ENCODE measurements at regions not wholly inside any gene's neighbourhood (a gene's known extent, or its start where the extent isn't known, plus 50 kb on each side); places are given as distances from the start of the nearest gene placed in this dataset.

DNA sequence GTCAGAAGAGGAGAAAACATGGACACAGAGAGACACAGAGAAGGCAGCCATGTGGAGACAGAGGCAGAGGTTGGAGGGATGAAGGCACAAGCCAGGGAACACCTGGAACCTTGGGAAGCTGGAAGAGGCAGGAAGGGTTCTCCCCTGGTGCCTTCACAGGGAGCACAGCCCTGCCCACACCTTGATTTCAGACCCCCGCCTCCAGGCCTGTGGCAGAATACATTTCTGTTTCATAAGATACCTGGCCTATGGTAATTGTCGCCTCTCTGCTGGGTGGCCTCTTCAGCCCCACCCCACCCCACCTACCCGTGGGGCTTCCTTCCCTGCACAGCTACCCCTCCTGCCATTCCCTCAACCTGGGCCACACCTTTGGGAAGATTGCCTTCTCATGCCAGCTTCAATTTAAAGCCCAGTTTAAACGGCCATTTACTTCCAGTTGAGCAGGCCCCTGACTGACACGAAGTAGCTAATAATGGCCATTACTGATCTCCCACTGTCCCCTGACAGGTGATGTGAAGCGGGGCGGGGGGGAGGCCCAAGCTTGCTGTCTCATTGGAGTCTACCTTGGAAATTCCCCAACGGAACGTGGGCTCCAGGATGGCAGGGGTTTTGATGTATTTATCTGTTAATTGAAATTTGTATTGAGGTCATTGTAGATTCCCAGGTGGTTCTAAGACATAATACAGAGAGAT is 291.7 kb upstream of the FOXF1 start:
- Histone ChIP-seq H3K4me2 (no peak overlapping the region), H3K27ac (no peak overlapping the region)

DNA sequence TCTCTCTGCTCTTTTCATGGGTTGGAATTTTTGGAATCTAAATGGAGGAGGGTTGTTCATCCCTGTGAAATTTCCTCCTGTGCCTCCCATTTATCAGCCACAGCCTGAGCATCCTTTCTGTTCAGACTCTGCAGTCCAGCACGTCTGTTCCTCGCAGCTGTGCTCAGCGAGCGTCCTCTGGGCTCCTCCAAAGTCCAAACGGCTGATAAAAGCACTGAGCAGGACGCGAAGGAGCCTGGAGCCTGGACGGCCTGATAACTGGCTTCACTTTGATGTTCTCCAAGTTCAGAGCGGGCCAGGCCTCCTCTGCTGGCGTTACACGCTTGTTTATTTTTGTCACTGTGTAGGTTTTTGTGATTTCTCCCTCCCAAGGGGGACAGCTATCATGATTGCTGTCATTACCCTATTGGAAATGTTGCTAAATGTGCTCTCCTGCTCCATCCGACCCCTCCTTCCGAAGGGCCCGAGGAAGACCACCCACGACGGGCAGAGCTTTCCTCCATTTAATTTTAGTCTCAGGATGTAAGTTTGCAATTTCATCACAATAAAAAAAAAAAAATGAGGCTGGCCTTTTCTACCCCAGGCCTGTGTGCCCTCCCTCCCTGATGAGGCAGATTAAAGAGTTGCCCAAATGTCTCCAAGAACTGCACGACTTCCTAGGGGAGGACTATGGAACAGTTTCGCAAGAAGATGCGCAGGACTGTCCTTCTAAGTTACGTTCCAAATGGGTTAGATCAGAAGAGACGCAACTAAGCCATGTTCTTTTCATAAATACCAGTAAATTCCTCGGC is 290.5 kb upstream of the FOXF1 start:
- Histone ChIP-seq H4K20me1 (peaks cover 0 to 4% (median 0%) of the 10 kb centered on the region in 11 experiments; a peak in 1 of 22 replicates), H3K4me1 (peaks cover 0 to 14% (median 4%) of the 10 kb centered on the region in 10 experiments; a peak in 13 of 20 replicates), H3K27me3 (peaks cover 0 to 5% (median 0%) of the 10 kb centered on the region in 11 experiments; a peak in 5 of 22 replicates), H3K9ac (no peak overlapping the region), H3K27ac (no peak overlapping the region), H3K9me3 (replicated peaks in 1 of 11) (no peaks in the 10 kb centered on the region), H3K4me3 (no peak overlapping the region), H3K4me2 (no peak overlapping the region), H3K36me3 (no peaks in the 10 kb centered on the region)
- no peak for TF ChIP-seq Cebpa-rat (IDR thresholded peaks at IDR 0.05)

More for the DNA sequence above, 291.7 kb upstream of the FOXF1 start:
- H3K9me3 ChIP-seq (replicated peaks in 1 of 11) = no peaks in the 10 kb centered on the region
- H3K27me3 ChIP-seq = peaks cover 0 to 5% (median 0%) of the 10 kb centered on the region in 11 experiments; a peak in 5 of 22 replicates
- H3K4me3 ChIP-seq = no peak overlapping the region
- H3K36me3 ChIP-seq = no peaks in the 10 kb centered on the region
- H4K20me1 ChIP-seq = peaks cover 0 to 6% (median 0%) of the 10 kb centered on the region in 11 experiments; a peak in 1 of 22 replicates
- no peak overlapping the region for H3K9ac ChIP-seq
- TF ChIP-seq Cebpa-rat (IDR thresholded peaks at IDR 0.05) = no peak
- peaks cover 3 to 26% (median 16%) of the 10 kb centered on the region in 10 experiments; a peak in 19 of 20 replicates for H3K4me1 ChIP-seq

DNA sequence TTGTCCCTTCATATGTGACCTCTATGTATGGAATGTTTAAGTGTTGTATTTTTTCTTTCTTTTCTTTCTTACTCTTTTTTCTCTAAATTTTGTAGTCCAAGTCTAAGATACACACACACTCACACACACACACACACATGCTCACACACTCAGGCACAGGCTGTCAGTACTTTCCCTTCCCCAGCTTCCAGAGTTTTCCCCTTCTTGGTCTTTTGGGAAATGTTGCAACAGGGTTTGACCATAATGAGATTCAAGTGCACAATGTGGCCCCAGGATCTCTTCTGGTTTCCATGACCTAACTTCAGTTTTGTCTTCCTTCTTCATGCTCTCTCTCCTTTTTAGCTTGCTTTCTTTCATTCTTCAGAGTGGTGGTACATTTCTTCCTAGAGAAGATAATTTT is 289.8 kb upstream of the FOXF1 start:
- Histone ChIP-seq H3K4me1 (peaks cover 0 to 6% (median 0%) of the 10 kb centered on the region in 10 experiments; a peak in 4 of 20 replicates), H3K27me3 (peaks cover 0 to 5% (median 0%) of the 10 kb centered on the region in 11 experiments; a peak in 5 of 22 replicates), H3K9me3 (replicated peaks in 1 of 11) (no peaks in the 10 kb centered on the region), H3K36me3 (no peaks in the 10 kb centered on the region), H3K9ac (no peak overlapping the region), H3K27ac (no peak overlapping the region), H4K20me1 (peaks cover 0 to 4% (median 0%) of the 10 kb centered on the region in 11 experiments; a peak in 1 of 22 replicates), H3K4me3 (no peak overlapping the region), H3K4me2 (no peak overlapping the region)
- TF ChIP-seq Cebpa-rat (IDR thresholded peaks at IDR 0.05) = no peak

DNA sequence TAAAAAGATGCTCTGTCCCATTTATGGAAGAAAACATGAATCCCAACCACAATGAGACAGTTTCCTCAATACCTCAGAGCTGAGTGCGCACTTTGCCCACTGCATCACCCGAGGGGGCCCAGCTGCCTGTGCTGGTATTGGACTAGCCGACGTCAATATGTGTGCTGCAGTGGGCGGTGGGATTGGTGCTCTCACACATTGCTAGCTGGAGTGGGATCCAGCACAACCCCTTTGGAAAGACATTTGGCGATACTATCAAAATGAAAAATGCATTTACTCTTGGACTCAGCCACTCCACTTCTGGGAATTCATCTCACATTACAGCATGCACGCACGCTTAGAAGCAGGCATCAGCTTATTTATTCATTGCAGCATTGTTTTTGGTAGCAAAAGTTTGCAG is 289.2 kb upstream of the FOXF1 start:
- Histone ChIP-seq H3K36me3 (no peaks in the 10 kb centered on the region), H3K4me2 (no peak overlapping the region), H4K20me1 (peaks cover 0 to 4% (median 0%) of the 10 kb centered on the region in 11 experiments; a peak in 1 of 22 replicates), H3K9ac (no peak overlapping the region), H3K4me1 (0 out of 20 replicates have a peak, but pooled peaks cover 0 to 1% (median 0%) of the 10 kb centered on the region in 10 experiments), H3K27ac (no peak overlapping the region), H3K4me3 (no peak overlapping the region), H3K27me3 (peaks cover 0 to 5% (median 0%) of the 10 kb centered on the region in 11 experiments; a peak in 5 of 22 replicates), H3K9me3 (replicated peaks in 1 of 11) (no peaks in the 10 kb centered on the region)
- no peak for TF ChIP-seq Cebpa-rat (IDR thresholded peaks at IDR 0.05)

DNA sequence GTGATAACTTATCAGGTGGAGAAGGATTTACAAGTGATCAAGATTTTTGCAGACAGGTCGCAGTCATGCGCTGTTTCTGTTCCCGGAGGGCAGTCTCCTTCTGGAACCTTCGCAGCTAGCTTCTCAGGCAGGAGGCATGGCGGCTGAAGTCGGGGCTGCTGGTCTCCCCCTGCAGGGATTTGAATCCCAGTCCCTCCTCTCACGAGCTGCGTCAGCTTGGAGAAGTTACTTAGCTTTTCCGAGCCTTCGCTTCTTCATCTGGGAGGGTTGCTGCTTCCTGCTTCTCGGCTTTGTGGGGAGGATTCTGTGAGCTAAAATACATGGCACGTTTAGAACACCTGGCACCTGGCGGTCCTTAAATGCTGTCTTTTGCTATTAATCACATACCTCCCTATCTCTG is 287.8 kb upstream of the FOXF1 start:
- Histone ChIP-seq H3K27me3 (peaks cover 0 to 5% (median 0%) of the 10 kb centered on the region in 11 experiments; a peak in 5 of 22 replicates), H3K4me3 (no peak overlapping the region), H3K36me3 (no peaks in the 10 kb centered on the region), H3K4me2 (no peak overlapping the region), H3K9ac (no peak overlapping the region), H3K4me1 (no peaks in the 10 kb centered on the region), H3K9me3 (replicated peaks in 1 of 11) (no peaks in the 10 kb centered on the region), H4K20me1 (peaks cover 0 to 3% (median 0%) of the 10 kb centered on the region in 11 experiments; a peak in 1 of 22 replicates), H3K27ac (no peak overlapping the region)
- no peak for TF ChIP-seq Cebpa-rat (IDR thresholded peaks at IDR 0.05)

DNA sequence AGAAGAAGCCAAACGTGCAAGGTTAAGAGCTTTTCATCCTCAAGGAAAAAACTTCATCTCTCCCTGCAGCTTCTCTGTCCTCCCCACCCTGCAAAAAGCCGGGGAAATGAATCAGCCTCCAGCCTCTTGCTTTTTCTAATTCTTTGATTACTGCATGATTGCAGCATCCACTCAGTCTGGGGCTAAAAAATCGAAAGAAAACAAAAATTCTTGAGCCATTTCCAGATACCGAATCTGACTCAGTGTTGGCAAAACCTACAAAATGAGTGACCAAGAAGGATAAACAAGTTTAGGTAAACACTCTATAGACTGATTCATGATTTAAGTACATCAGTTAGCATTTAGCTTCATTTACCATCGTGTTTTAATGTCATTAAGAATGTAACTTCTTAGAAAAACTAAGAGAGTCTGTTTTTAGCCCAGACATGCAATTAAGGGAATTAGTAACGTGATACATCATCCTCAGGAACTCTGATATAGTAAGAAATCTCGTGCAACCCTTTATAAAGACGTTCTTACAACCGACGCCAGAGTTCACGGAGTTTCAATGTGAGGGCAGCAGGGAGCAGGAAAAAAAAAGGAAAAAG is 287.3 kb upstream of the FOXF1 start:
- no peak overlapping the region for H3K9ac ChIP-seq
- no peaks in the 10 kb centered on the region; a peak in 1 of 22 replicates for H4K20me1 ChIP-seq
- H3K27ac ChIP-seq = no peak overlapping the region
- no peak overlapping the region for H3K4me2 ChIP-seq
- no peak overlapping the region for H3K4me3 ChIP-seq
- no peaks in the 10 kb centered on the region for H3K9me3 ChIP-seq (replicated peaks in 1 of 11)
- no peaks in the 10 kb centered on the region for H3K4me1 ChIP-seq
- TF ChIP-seq Cebpa-rat (IDR thresholded peaks at IDR 0.05) = no peak
- H3K36me3 ChIP-seq = no peaks in the 10 kb centered on the region
- H3K27me3 ChIP-seq = peaks cover 0 to 5% (median 0%) of the 10 kb centered on the region in 11 experiments; a peak in 5 of 22 replicates

DNA sequence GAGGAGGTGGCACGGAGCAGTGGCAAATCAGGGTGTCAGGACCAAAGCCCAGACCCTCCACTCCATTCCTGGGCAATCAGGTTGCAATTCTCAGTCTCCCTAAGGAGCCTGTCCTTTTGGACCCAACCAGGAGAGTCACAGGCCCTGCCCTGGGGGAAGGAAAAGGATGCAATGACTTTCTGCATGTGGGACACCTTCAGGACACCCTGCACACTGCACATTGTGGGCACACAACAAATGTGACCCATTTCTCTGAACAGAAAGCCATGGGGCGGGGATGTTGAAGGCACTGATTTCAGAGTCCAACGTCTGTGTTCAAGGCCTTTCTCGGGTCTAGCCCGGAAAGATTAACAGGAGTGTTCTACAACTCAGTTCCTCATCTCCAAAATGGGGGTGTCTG is 286.2 kb upstream of the FOXF1 start:
- Histone ChIP-seq H4K20me1 (no peaks in the 10 kb centered on the region; a peak in 1 of 22 replicates), H3K4me1 (no peaks in the 10 kb centered on the region), H3K27ac (no peak overlapping the region), H3K27me3 (peaks cover 0 to 5% (median 0%) of the 10 kb centered on the region in 11 experiments; a peak in 5 of 22 replicates), H3K4me2 (no peak overlapping the region; a peak in 2 of 22 replicates), H3K4me3 (no peak overlapping the region), H3K9me3 (replicated peaks in 1 of 11) (no peaks in the 10 kb centered on the region), H3K9ac (no peak overlapping the region), H3K36me3 (no peaks in the 10 kb centered on the region)
- no peak for TF ChIP-seq Cebpa-rat (IDR thresholded peaks at IDR 0.05)

DNA sequence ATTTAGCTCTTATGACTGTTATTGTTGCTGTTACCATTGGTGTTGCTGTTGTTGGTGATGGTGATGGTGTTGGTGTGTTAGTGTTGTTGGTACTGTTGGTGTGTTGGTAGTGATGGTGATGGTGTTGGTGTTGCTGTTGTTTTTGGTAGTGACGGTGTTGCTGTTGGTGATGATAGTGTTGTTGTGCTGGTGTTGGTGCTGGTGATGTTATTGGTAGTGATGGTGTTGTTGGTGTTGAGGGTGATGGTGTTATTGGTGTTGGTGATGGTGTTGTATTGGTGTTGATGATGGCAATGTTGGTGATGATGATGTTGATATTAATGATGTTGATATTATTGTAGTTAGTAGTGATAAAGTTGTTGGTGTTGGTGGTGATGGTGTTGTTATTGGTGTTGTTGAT is 285.7 kb upstream of the FOXF1 start:
- Histone ChIP-seq H3K9me3 (replicated peaks in 1 of 11) (no peaks in the 10 kb centered on the region), H3K9ac (no peak overlapping the region), H3K27me3 (peaks cover 0 to 5% (median 0%) of the 10 kb centered on the region in 11 experiments; a peak in 5 of 22 replicates), H4K20me1 (no peaks in the 10 kb centered on the region; a peak in 1 of 22 replicates), H3K4me1 (no peaks in the 10 kb centered on the region), H3K4me2 (no peak overlapping the region), H3K36me3 (no peaks in the 10 kb centered on the region), H3K4me3 (no peak overlapping the region), H3K27ac (no peak overlapping the region)
- no peak for TF ChIP-seq Cebpa-rat (IDR thresholded peaks at IDR 0.05)

DNA sequence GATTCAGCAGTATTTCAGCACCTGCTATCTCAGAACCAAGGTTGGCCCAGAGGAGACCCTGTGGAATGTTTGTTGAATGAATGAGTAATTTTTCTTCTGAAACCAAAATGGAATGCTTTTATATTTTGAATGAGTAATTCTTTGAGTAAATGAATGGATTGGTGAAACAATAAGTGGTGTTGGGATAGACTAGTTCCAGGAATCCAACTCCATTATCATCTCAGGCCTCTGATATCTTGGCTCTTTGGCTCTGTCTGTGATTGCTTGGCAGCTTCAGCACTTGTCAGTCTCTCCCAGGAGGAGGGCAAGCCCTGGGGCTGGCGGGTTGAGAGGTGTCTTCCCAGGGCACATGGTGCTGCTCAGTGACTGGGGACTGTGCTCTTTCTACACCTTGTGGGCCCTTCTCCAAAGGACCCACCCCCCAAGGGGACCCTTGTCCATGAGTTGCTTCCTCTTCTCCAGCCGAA is 284.4 kb upstream of the FOXF1 start:
- Histone ChIP-seq H3K4me1 (no peaks in the 10 kb centered on the region), H3K4me3 (no peak overlapping the region), H4K20me1 (no peaks in the 10 kb centered on the region; a peak in 1 of 22 replicates), H3K36me3 (no peaks in the 10 kb centered on the region), H3K9me3 (replicated peaks in 1 of 11) (no peaks in the 10 kb centered on the region), H3K4me2 (no peak overlapping the region), H3K9ac (no peak overlapping the region), H3K27ac (no peak overlapping the region), H3K27me3 (peaks cover 0 to 5% (median 0%) of the 10 kb centered on the region in 11 experiments; a peak in 4 of 22 replicates)
- TF ChIP-seq Cebpa-rat (IDR thresholded peaks at IDR 0.05) = no peak

Data from BLaER1 treated with 17β-estradiol and CSF1 and Interleukin-3, amounts not matched to agents 10 nM and 100 nM (cell line).